HG03460 (cell line): ENCODE measurements at regions not wholly inside any gene's neighbourhood (a gene's known extent, or its start where the extent isn't known, plus 50 kb on each side); places are given as distances from the start of the nearest gene placed in this dataset.
"Not testable (repeated sequence)": the region's sequence is repeated elsewhere in the genome, so short reads cannot be mapped to it uniquely, and the experiment has no call there.

ENCODE experiments used
- ATAC-seq: cut with Tn5 transposase; IDR thresholded peaks from one replicate; pipeline ENCODE4 v1.9.1; 2021; ENCODE audit not compliant: unreplicated experiment

GRCh38 chr13:59423708-59424340 lies 739.9 kb downstream of the DIAPH3 start:
- ATAC-seq = no peak

DNA sequence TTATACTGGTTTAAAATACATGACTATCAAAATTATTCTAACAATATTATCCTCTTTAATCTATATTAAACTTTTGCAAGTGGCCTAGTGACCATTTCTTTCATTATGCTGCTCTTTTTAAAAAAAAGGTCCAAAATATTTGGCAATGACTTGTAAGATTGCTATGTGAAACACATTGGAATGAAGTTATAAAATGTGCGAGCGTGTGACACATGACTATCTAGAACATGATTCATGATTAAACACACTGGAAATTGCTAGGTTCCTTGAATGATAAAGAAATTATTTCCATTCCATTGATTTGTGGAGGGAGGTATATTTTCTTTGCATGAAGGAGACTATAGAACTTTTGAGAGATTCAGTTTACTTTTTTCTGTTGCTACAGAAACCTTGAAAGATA lies 739.1 kb downstream of the DIAPH3 start:
- ATAC-seq = no peak

DNA sequence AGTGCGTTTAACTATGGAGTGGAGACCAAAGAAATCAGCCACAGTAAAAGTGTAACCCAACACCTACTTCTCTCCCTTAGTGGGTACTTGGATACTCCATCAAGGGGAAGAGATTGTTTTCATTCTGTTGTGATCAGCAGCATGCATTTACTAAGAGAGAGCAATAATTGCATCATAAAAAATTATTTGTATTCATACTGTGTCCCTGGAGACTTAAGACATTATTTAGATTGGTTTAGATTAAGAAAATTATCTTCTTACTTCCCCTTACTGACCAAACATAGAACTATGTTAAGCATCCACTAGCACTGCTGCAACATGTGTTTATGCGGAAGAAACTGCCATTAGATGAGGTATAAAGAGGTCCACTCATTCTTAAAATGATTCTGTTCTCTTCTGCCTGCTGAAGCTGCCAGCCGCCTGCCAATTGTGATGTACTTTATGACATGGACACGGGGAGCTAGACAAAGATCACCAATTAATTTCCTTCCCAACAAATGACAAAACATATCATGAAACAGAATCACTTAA lies 738.5 kb downstream of the DIAPH3 start:
- no peak for ATAC-seq

DNA sequence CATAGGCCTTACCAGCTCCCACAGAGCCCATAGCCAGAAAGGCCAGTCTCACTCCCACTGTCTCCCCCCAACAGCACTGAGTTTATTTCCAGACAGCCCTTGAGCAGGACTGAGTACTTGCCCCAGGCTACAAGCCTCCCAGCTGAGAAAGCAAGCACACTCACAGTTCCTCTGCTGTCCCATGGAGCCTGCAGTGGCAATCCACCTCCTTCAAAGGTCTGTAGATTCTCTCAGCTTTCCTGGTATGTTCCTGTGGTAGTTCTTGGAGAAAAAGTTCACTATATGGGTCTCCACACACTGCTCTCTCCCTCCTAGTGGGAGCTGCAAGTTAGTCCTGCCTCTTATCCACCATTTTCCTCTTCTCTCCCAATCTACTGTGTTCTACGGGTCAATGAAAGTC lies 728.7 kb downstream of the DIAPH3 start:
- no peak for ATAC-seq

DNA sequence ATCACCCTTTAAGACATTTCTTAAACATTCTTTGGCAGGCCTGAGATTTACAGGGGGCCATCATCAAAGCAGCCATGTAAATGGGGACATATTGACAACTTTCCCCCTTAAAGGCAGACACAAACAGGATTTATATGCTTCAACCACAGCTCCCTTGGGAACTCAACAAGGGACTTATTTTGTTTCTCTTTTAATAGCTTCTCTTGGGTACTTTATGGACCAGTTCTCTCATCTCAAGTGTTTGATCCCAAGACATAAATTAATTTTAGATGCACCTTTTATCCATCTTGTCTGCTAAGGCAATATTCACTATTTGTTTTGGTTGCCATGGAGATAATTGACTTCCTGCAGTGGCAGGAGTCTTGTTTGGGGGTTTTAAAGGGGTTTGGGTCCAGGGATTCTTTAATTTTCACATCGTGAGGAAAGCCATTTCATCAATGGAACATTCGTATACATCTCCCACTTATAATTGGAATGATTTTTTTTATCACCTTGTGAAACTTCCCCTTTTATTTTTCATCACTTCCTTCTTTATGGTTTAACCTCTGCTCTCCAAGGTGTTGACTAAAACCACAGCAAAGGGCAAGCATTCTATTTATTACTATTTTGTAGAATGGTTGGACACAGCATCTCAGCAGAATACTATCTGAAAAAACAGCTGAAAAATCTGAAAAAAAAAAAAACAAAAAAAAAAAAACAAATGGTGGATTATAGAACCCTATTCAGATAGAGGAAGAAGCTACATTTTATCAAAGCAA lies 726.0 kb downstream of the DIAPH3 start:
- ATAC-seq = no peak

DNA sequence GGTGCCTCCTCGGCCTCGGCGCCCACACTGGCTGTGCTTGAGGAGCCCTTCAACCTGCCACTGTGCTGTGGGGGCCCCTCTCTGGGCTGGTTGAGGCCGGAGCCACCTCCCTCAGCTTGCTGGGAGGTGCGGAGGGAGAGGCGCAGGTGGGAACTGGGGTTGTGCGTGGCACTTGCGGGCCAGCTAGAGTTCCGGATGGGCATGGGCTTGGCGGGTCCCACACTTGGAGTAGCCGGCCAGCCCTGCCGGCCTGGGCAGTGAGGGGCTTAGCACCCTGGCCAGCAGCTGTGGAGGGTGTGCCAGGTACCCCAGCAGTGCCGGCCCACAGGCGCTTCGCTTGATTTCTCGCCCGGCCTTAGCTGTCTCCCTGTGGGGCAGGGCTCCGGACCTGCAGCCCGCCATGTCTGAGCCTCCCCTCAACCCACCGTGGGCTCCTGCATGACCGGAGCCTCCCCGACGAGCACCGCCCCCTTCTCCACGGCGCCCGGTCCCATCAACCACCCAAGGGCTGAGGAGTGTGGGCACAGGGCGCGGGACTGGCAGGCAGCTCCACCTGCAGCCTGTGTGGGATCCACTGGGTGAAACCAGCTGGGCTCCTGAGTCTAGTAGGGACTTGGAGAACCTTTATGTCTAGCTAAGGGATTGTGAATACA lies 723.8 kb downstream of the DIAPH3 start:
- no peak for ATAC-seq

GRCh38 chr13:59441068-59441467 lies 722.7 kb downstream of the DIAPH3 start:
- not testable (repeated sequence) for ATAC-seq

DNA sequence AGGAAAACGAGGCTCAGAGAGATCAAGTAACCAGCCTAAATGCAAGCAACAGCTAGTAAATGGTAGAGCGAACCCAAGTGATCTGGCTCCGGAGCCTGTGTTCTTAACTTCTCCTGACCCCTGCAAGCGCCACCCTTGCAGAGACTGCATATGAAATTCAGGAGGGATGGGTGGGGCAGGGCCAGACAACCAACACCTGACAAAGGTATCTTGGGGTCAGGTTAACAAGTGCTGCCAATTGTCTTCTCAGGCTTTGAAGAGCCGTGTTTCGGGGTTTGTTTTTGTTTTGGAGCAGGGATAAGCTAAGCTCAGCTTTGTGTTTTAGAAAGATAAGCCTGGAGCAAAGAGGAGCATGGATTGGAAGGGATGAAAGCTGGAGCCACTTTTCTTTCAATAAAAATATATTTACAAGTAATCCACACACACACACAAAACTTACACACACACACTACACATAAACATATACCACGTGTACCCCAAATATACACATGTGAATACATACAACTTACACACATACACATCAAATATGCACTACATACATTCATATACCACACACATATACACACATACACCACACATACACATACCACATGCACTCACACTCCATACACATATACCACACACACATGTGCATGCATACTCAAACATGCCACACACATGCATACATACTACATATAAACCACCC lies 722.0 kb downstream of the DIAPH3 start:
- no peak for ATAC-seq

- ATAC-seq = no peak
Measured at GRCh38 chr13:59442461-59442860, 721.3 kb downstream of the DIAPH3 start.

GRCh38 chr13:59442944-59443486 lies 720.7 kb downstream of the DIAPH3 start:
- no peak for ATAC-seq

- no peak for ATAC-seq
Measured at GRCh38 chr13:59444210-59444857, 719.4 kb downstream of the DIAPH3 start.

DNA sequence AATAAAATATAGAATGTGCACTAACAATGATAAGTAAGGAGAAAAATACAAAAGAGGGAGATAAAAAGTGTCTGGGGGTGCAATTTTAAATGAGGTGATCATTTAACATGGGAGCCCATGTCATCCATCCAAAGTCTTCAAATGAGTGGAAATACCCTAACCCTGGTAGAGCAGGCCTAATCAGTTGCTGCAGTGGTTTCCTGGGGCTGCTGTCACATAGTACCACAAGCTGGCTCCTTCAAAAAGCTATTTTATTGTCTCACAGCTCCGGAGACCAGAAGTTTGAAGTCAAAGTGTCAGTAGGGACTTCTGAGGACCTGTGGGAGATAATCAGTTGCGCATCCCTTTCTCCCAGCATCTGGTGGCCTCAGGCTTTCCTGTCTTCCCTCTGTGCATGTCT lies 717.9 kb downstream of the DIAPH3 start:
- ATAC-seq = no peak

- no peak for ATAC-seq
Measured at GRCh38 chr13:59446391-59446790, 717.3 kb downstream of the DIAPH3 start.

DNA sequence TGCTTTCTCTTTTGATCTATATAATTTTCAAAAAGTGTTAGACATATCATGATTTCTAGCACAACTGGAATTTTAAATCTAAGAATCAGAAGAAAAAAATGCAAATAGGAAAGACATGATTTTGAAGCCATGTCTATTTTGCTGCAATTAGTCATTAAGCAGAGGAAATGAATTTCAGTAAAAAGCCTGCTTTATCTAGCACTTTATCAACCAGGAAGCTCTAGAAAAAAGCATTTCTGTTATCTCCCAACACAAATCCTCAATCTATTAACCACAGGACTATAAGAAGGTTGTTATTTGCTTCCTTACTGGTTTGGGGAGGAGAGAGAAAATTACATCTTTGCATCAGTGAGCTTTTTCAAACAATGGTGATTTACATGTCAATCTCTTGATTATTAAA lies 716.7 kb downstream of the DIAPH3 start:
- no peak for ATAC-seq

DNA sequence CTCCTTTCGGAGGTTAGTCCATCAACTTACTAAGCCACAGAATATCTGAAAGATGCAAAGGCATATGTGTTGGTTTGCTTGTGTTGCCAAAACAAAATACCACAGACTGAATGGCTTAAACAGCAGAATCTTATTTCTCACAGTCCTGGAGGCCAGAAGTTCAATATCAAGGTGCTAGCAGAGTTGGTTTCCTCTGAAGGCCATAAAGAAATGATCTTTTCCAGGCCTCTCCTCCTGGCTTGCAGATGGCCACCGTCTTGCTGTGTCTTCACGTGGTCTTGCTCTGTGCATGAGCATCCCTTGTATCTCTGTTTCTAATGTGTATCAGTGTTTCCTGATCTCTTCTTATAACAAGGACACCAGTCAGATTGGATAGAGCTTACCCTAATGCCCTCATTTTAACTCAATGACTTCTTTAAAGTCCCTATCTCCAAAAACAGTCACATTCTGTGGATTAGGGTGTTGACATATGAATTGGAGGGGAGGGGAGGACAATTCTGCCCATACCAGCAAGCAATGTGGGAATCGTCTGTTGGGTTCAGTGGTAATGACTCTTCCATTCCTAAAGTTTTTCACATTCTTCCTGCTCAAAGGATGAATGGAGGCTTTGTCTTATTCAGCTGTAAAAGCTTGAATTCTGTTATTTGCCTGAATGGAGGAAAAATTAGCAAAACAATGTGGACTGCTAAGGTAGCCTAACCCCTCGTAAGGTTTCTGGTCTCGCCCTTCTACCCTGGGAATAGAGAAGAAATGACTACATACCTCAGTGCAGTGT lies 715.7 kb downstream of the DIAPH3 start:
- ATAC-seq = no peak

- no peak for ATAC-seq
Measured at GRCh38 chr13:59449750-59450149, 714.0 kb downstream of the DIAPH3 start.

DNA sequence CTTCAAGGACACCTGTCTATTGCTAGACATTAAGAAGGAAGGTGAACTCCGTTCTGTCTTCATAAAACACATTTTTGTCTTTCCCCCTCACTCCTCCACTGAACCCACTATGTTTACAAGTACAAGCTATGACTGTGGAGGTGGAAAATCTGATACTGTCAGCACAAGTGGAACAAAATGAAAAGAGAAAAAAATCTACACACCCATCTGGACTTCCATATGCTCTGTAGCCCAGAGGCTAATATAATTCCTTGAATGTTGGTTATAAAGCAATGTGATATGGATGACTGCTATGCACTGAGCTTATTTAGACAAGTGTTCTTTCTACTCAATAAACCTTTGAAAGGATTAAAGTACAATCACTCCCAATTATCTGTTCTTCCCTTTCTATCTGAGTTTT lies 713.5 kb downstream of the DIAPH3 start:
- ATAC-seq = no peak

DNA sequence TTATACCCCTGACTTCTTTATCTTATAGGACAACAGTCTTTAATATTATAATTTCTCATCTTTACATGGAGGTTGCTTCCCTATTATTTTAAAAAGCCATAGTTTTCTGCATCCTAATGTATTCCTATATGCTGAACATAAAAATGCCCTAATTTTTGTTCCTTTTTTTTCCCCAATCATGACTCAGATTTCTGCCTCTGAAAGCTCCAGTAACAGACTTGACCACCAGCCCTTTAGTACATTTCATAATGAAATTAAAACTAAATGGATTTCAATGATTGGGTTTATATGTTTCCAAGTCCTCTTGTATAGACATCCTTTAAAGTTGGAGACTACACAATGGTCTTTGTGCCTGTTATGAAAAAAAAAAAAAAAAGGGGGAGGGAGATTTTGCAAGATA lies 712.5 kb downstream of the DIAPH3 start:
- ATAC-seq = no peak

DNA sequence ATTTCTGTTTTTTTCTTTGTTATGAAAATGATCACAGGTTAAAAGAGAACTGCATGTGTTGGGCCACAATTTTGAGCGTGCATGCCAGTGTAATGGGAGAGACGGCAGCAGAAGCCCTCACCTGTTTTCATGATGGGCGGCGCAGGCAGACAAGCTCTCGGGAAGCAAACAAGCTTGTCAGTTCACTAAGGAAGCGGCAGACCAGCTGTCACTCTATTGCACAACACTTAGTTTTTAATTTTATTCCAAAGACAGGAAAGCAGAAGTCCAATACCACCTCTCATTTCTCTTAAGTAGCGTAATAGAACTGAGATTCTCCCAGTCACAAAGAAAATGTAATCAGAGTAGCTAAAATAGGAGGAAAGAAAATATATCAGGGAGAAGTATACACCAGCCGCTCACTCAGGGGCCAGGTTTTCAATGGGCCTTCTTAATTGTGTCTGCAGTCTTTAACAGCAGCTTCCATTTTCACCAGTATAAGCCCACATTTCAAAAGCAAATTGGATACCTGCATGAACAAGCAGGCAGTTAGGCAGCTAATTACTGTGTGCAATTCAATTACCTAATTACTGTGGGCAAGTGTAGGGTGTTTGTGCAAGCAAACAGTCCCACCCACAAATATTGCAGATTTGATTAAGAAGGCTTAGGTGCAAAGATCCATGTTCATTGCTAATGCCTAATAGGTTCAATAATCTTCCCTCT lies 711.4 kb downstream of the DIAPH3 start:
- ATAC-seq = no peak
